H9 (cell line): ENCODE measurements at regions not wholly inside any gene's neighbourhood (a gene's known extent, or its start where the extent isn't known, plus 50 kb on each side); places are given as distances from the start of the nearest gene placed in this dataset.
A peak's percentile ranks its signal among the peaks of the same experiment; 100 is the strongest.

Source experiments
- DNase-seq: peaks from one replicate; pipeline ENCODE4 v3.0.0-alpha.2; 2017
- H2AFZ ChIP-seq: one replicate; pipeline ENCODE4 v1.6.1; 2013; ENCODE audit warnings: mild to moderate bottlenecking, low read length, control low read depth, moderate library complexity
- H2AK5ac ChIP-seq: 2 replicates; pipeline ENCODE4 v1.6.1; 2013; ENCODE audit warnings: low read length, control low read depth, mixed read lengths; ENCODE audit not compliant: insufficient read length
- H2BK120ac ChIP-seq: one replicate; pipeline ENCODE4 v1.6.1; 2013; ENCODE audit warnings: low read depth, mild to moderate bottlenecking, low read length, control low read depth, inconsistent platforms; ENCODE audit not compliant: poor library complexity, severe bottlenecking
- H2BK12ac ChIP-seq: 2 replicates; pipeline ENCODE4 v1.6.1; 2013; ENCODE audit warnings: low read length, control low read depth, mixed read lengths, low read depth; ENCODE audit not compliant: insufficient read length
- H2BK15ac ChIP-seq: 2 replicates; pipeline ENCODE4 v1.6.1; 2013; ENCODE audit warnings: low read depth, low read length, control low read depth
- H2BK20ac ChIP-seq: one replicate; pipeline ENCODE4 v1.6.1; 2013; ENCODE audit warnings: low read depth, mild to moderate bottlenecking, low read length, control low read depth, inconsistent platforms; ENCODE audit not compliant: poor library complexity, severe bottlenecking
- H2BK5ac ChIP-seq: 2 replicates; pipeline ENCODE4 v1.6.1; 2013; ENCODE audit warnings: low read length, control low read depth, mixed read lengths; ENCODE audit not compliant: insufficient read length
- H3K14ac ChIP-seq: 2 replicates; pipeline ENCODE4 v1.6.1; 2013; ENCODE audit warnings: low read length, control low read depth; ENCODE audit not compliant: insufficient read depth
- H3K18ac ChIP-seq: 2 replicates; pipeline ENCODE4 v1.6.1; 2013; ENCODE audit warnings: low read depth, mild to moderate bottlenecking, mixed read lengths, low read length, control low read depth; ENCODE audit not compliant: insufficient read length
- H3K23ac ChIP-seq: 2 replicates; pipeline ENCODE4 v1.6.1; 2013; ENCODE audit warnings: low read length, control low read depth, mixed read lengths, low read depth; ENCODE audit not compliant: insufficient read length
- H3K23me2 ChIP-seq: 2 replicates; pipeline ENCODE4 v1.6.1; 2013; ENCODE audit warnings: low read depth, mild to moderate bottlenecking, mixed read lengths, low read length, control low read depth; ENCODE audit not compliant: insufficient read length, poor library complexity, severe bottlenecking
- H3K27ac ChIP-seq: 2 replicates; pipeline ENCODE4 v1.5.1; 2013; ENCODE audit warnings: low read length, control low read depth, mixed read lengths, low read depth; ENCODE audit not compliant: insufficient read length
- H3K27me3 ChIP-seq: 2 replicates; pipeline ENCODE4 v1.6.1; 2013; ENCODE audit warnings: low read length, control low read depth, inconsistent platforms; ENCODE audit not compliant: insufficient read depth
- H3K4ac ChIP-seq: 2 replicates; pipeline ENCODE4 v1.6.1; 2013; ENCODE audit warnings: low read depth, mild to moderate bottlenecking, control low read depth, inconsistent platforms, low read length, moderate library complexity
- H3K4me1 ChIP-seq: 2 replicates; pipeline ENCODE4 v1.6.1; 2013; ENCODE audit warnings: low read length, control low read depth, inconsistent platforms; ENCODE audit not compliant: insufficient read depth
- H3K4me2 ChIP-seq: 2 replicates; pipeline ENCODE4 v1.6.1; 2013; ENCODE audit warnings: low read length, control low read depth, mixed read lengths; ENCODE audit not compliant: insufficient read length, insufficient read depth
- H3K56ac ChIP-seq: 2 replicates; pipeline ENCODE4 v1.6.1; 2013; ENCODE audit warnings: low read depth, mild to moderate bottlenecking, mixed read lengths, low read length, control low read depth; ENCODE audit not compliant: insufficient read length
- H3K79me1 ChIP-seq: 2 replicates; pipeline ENCODE4 v1.6.1; 2013; ENCODE audit warnings: low read depth, mild to moderate bottlenecking, moderate library complexity, low read length, control low read depth, inconsistent platforms; ENCODE audit not compliant: insufficient read depth, poor library complexity, severe bottlenecking
- H3K79me2 ChIP-seq: 2 replicates; pipeline ENCODE4 v1.6.1; 2013; ENCODE audit warnings: low read length, control low read depth, inconsistent platforms; ENCODE audit not compliant: insufficient read depth
- H3K9ac ChIP-seq: 2 replicates; pipeline ENCODE4 v1.6.1; 2013; ENCODE audit warnings: low read length, control low read depth, mixed read lengths; ENCODE audit not compliant: insufficient read length; ENCODE audit errors: extremely low read depth
- H3K9me3 ChIP-seq: one replicate; pipeline ENCODE4 v1.6.1; 2013; ENCODE audit warnings: low read depth, low read length, inconsistent platforms; ENCODE audit not compliant: control insufficient read depth
- H3T11ph ChIP-seq: one replicate; pipeline ENCODE4 v1.6.1; 2013; ENCODE audit warnings: mild to moderate bottlenecking, low read length, control low read depth, inconsistent platforms
- H4K20me1 ChIP-seq: one replicate; pipeline ENCODE4 v1.6.1; 2013; ENCODE audit not compliant: control insufficient read depth, insufficient read length, insufficient read depth
- H4K5ac ChIP-seq: 2 replicates; pipeline ENCODE4 v1.6.1; 2013; ENCODE audit warnings: low read depth, mild to moderate bottlenecking, mixed read lengths, low read length, control low read depth; ENCODE audit not compliant: insufficient read length
- H4K8ac ChIP-seq: replicated peaks from 2 replicates; pipeline ENCODE4 v1.6.1; 2013; ENCODE audit warnings: low read length, control low read depth, mixed read lengths, low read depth; ENCODE audit not compliant: insufficient read length
- H4K91ac ChIP-seq: 2 replicates; pipeline ENCODE4 v1.6.1; 2013; ENCODE audit warnings: low read depth, mild to moderate bottlenecking, moderate library complexity, mixed read lengths, low read length, control low read depth; ENCODE audit not compliant: insufficient read length
- H3K27ac Mint-ChIP-seq, 3 experiments: 2 replicates in 2 of 3; 3 replicates in 1 of 3; pipeline ENCODE4 v1.8.0; 2020 to 2021; ENCODE audit warnings: mixed read lengths in 3 of 3, mild to moderate bottlenecking in 1 of 3, moderate library complexity in 1 of 3
- H3K27me3 Mint-ChIP-seq: 2 replicates; pipeline ENCODE4 v1.8.0; 2021; ENCODE audit warnings: low read depth, mild to moderate bottlenecking, moderate library complexity, mixed read lengths
- H3K36me3 Mint-ChIP-seq, 3 experiments: 2 replicates in 2 of 3; 3 replicates in 1 of 3; pipeline ENCODE4 v1.8.0; 2020 to 2021; ENCODE audit warnings: low read depth in 3 of 3, mixed read lengths in 3 of 3; ENCODE audit not compliant: insufficient read depth in 1 of 3
- H3K4me1 Mint-ChIP-seq, 2 experiments: 2 replicates each; pipeline ENCODE4 v1.8.0; 2020; ENCODE audit warnings: mixed read lengths in 2 of 2
- H3K4me3 Mint-ChIP-seq, 2 experiments: 2 replicates in 1 of 2; 3 replicates in 1 of 2; pipeline ENCODE4 v1.8.0; 2020 to 2021; ENCODE audit warnings: mild to moderate bottlenecking in 2 of 2, mixed read lengths in 2 of 2, moderate library complexity in 1 of 2
- H3K9me3 Mint-ChIP-seq, 2 experiments: 2 replicates in 1 of 2; 3 replicates in 1 of 2; pipeline ENCODE4 v1.8.0; 2020; ENCODE audit warnings: mild to moderate bottlenecking in 2 of 2, mixed read lengths in 2 of 2, moderate library complexity in 1 of 2
- WGBS: extraction: QIAGEN DNeasy Blood & Tissue Kit; methylation state at CpG from one replicate; pipeline ENCODE4 v1.1.7; 2013; ENCODE audit warnings: missing lambda C conversion rate, low lambda C conversion rate, mixed read lengths; ENCODE audit not compliant: insufficient read length; ENCODE audit errors: extremely low coverage; 5-methylcytosine and 5-hydroxymethylcytosine counted together
- TF ChIP-seq, protein P1 (sequence below): fragments of 200-600 bp; sonication (generic); conservative IDR thresholded peaks from 3 replicates; pipeline ENCODE4 v1.8.0; 2021; ENCODE audit warnings: antibody characterized with exemption, mild to moderate bottlenecking

- Histone ChIP-seq H2AK5ac (no peak overlapping the region), H3K23ac (no peak overlapping the region), H2BK15ac (no peak overlapping the region), H3K27me3 (no peaks in the 10 kb centered on the region), H3K4me2 (no peak overlapping the region), H3K4ac (no peak overlapping the region), H3K79me1 (no peaks in the 10 kb centered on the region), H4K20me1 (no peaks in the 10 kb centered on the region), H2BK5ac (no peak overlapping the region), H2AFZ (no peak overlapping the region), H4K8ac (no peak overlapping the region), H2BK12ac (no peak overlapping the region), H3K79me2 (no peaks in the 10 kb centered on the region), H3K27ac (no peak overlapping the region), H3T11ph (no peak overlapping the region), H3K14ac (no peak overlapping the region), H3K18ac (no peak overlapping the region), H3K56ac (no peak overlapping the region), H2BK20ac (no peak overlapping the region), H3K9ac (no peak overlapping the region), H4K91ac (no peak overlapping the region), H3K9me3 (no peaks in the 10 kb centered on the region), H3K4me1 (no peaks in the 10 kb centered on the region), H4K5ac (no peak overlapping the region), H2BK120ac (no peak overlapping the region), H3K23me2 (no peaks in the 10 kb centered on the region)
- no CpG with 5 or more reads among the region's 1 CpG for WGBS
- H3K9me3 Mint-ChIP-seq = no peaks in the 10 kb centered on the region
- H3K4me1 Mint-ChIP-seq = peaks cover 8 to 24% of the 10 kb centered on the region in 2 experiments; a peak in 2 of 4 replicates
- TF ChIP-seq, protein P1, sequence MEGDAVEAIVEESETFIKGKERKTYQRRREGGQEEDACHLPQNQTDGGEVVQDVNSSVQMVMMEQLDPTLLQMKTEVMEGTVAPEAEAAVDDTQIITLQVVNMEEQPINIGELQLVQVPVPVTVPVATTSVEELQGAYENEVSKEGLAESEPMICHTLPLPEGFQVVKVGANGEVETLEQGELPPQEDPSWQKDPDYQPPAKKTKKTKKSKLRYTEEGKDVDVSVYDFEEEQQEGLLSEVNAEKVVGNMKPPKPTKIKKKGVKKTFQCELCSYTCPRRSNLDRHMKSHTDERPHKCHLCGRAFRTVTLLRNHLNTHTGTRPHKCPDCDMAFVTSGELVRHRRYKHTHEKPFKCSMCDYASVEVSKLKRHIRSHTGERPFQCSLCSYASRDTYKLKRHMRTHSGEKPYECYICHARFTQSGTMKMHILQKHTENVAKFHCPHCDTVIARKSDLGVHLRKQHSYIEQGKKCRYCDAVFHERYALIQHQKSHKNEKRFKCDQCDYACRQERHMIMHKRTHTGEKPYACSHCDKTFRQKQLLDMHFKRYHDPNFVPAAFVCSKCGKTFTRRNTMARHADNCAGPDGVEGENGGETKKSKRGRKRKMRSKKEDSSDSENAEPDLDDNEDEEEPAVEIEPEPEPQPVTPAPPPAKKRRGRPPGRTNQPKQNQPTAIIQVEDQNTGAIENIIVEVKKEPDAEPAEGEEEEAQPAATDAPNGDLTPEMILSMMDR = no peak
- DNase-seq = no peak
- 0 out of 7 replicates have a peak overlapping the region, but pooled peaks of 1 of the 3 experiments have one; percentile 50 for H3K27ac Mint-ChIP-seq
- no peaks in the 10 kb centered on the region for H3K36me3 Mint-ChIP-seq
- H3K4me3 Mint-ChIP-seq = no peak overlapping the region
- no peaks in the 10 kb centered on the region for H3K27me3 Mint-ChIP-seq
Observed at GRCh38 chr13:54206626-54207025, 1178.0 kb downstream of the OLFM4 start.
